ENCODE measurements at regions not wholly inside any gene's neighbourhood (a gene's known extent, or its start where the extent isn't known, plus 50 kb on each side); places are given as distances from the start of the nearest gene placed in this dataset.

- TF ChIP-seq CTCF (IDR thresholded peaks at IDR 0.05) (no peak), POLR2A (IDR thresholded peaks at IDR 0.05) (no peak)
Observed at GRCh38 chr18:55998071-55998522, 410.1 kb upstream of the TCF4 start.
